ENCODE measurements at regions not wholly inside any gene's neighbourhood (a gene's known extent, or its start where the extent isn't known, plus 50 kb on each side); places are given as distances from the start of the nearest gene placed in this dataset.

DNA sequence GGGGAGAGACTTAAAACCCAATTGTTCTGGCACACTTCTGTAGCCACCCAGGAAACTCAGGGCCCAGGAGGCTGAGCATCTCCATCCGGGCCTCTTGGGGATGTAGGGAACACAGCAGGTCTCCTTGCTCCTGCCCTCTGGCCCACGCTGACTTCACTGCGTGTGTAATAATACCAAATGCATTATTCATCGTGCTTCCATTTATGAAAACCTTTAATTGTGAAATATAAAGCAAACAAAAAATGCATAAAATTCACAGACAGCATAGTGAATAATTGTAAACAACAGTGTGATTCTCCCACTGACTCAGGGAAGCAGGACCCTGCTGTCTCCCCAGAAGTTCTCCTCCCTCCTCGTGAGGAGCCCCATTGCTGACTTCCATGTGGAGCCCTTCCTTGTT, 70.3 kb upstream of the SHH start:
- intact Hi-C loops (cut with DNase I; ENCODE audit: low total_unique reads), result no loop called here
- DNase-seq, result no peak
- H3K27ac ChIP-seq, result no peak overlapping the region
- no peaks in the 10 kb centered on the region for H3K4me1 ChIP-seq
- no peaks in the 10 kb centered on the region for H3K9me3 ChIP-seq
- H3K4me3 ChIP-seq, result no peak overlapping the region
- H3K27me3 ChIP-seq, result no peaks in the 10 kb centered on the region
- TF ChIP-seq CTCF (IDR thresholded peaks at IDR 0.05), result no peak
- H3K36me3 ChIP-seq, result no peaks in the 10 kb centered on the region

- no peaks in the 10 kb centered on the region for H3K9me3 ChIP-seq
- DNase-seq, result peak in 1 of 2 donors; percentile 53
- H3K27ac ChIP-seq, result no peak overlapping the region
- no peak overlapping the region for H3K4me3 ChIP-seq
- H3K36me3 ChIP-seq, result no peaks in the 10 kb centered on the region
- no peak for TF ChIP-seq CTCF (IDR thresholded peaks at IDR 0.05)
- H3K27me3 ChIP-seq, result no peaks in the 10 kb centered on the region
- no peaks in the 10 kb centered on the region for H3K4me1 ChIP-seq
- intact Hi-C loops (cut with DNase I; ENCODE audit: low total_unique reads), result no loop called here
These were observed 69.4 kb upstream of the SHH start for GRCh38 chr7:155881471-155882350.

DNA sequence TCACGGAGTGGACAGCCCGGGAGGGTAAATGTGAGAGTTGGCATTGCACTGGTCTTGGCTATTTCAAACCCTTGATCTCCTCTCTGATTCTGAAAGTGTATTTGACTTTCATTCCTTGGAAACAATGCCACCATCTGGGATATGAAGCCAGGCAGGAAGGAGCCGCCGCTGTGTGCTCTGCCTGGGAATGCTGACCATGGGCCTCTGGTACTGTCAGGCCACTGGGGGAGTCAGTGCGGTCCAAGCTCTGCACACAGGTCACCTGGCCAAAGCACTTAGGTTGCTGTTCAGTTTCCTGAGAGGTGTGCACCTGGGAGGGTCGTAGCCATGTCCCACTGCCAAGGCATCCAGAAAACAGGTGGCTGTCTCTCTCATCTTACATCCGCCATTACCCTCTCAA, 68.5 kb upstream of the SHH start:
- no peak overlapping the region for H3K27ac ChIP-seq
- no peaks in the 10 kb centered on the region for H3K36me3 ChIP-seq
- no peaks in the 10 kb centered on the region for H3K27me3 ChIP-seq
- DNase-seq, result no peak
- no peak overlapping the region for H3K4me3 ChIP-seq
- H3K9me3 ChIP-seq, result no peaks in the 10 kb centered on the region
- intact Hi-C loops (cut with DNase I; ENCODE audit: low total_unique reads), result no loop called here
- no peaks in the 10 kb centered on the region for H3K4me1 ChIP-seq
- TF ChIP-seq CTCF (IDR thresholded peaks at IDR 0.05), result no peak

DNA sequence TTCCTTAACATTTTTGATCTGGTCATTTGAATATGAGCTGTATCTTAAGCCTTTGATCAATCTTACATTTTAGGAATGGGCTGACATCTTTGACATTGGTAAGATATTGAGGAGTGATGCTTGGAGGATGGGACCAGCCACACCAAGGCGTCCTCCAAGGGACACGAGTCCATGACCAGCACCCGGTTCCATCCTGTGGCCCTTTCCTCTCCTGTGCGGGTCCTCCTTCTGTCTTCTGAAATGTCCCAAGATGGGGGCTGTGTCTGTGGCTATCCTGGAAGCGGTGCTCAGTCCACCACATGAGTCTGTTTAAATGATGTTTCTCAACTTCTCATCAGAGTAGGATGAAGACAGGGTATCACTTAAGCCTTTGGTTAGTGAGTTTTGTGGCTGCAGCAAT, 67.3 kb upstream of the SHH start:
- DNase-seq, result peak in 1 of 2 donors; percentile 37
- Histone ChIP-seq H3K4me3 (no peak overlapping the region), H3K9me3 (no peaks in the 10 kb centered on the region), H3K36me3 (no peaks in the 10 kb centered on the region), H3K27ac (no peak overlapping the region), H3K4me1 (no peaks in the 10 kb centered on the region), H3K27me3 (no peaks in the 10 kb centered on the region)
- intact Hi-C loops (cut with DNase I; ENCODE audit: low total_unique reads), result no loop called here
- TF ChIP-seq CTCF (IDR thresholded peaks at IDR 0.05), result no peak

DNA sequence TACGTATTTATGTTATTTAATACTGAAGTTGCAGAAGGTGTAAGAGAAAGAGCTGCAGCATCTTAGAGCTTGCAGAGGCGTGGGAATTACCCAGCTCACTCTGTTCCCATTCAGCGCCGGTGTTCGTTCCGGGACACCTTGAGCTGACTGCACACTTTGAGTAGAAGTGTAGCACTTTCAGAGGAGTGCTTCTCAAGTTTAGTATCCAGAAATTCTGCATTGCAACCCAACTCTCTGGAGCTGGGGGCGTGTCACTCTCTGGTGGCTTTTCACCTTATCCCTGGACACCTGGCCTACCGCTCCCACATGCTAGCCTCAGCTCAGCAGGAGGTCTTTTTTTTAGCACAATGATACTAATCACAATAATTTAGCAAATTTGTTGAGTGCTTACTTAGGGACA, 66.4 kb upstream of the SHH start:
- Histone ChIP-seq H3K4me3 (no peak overlapping the region), H3K27me3 (no peaks in the 10 kb centered on the region), H3K36me3 (no peaks in the 10 kb centered on the region), H3K9me3 (no peaks in the 10 kb centered on the region), H3K4me1 (no peaks in the 10 kb centered on the region), H3K27ac (no peak overlapping the region)
- intact Hi-C loops (cut with DNase I; ENCODE audit: low total_unique reads), result no loop called here
- TF ChIP-seq CTCF (IDR thresholded peaks at IDR 0.05), result no peak
- DNase-seq, result no peak
